ENCODE measurements at regions not wholly inside any gene's neighbourhood (a gene's known extent, or its start where the extent isn't known, plus 50 kb on each side); places are given as distances from the start of the nearest gene placed in this dataset.

GRCh38 chr10:62457598-62457997 lies 83.4 kb downstream of the ZNF365 start:
- Histone ChIP-seq H3K27ac (ENCODE audit: insufficient read length, low read depth, low read length) (no peak overlapping the region), H4K91ac (ENCODE audit: insufficient read length, low read depth, low read length) (no peak overlapping the region), H3K4me2 (ENCODE audit: insufficient read depth, insufficient read length, low read length) (no peak overlapping the region), H3T11ph (ENCODE audit: low read length) (no peak overlapping the region), H3K23ac (ENCODE audit: insufficient read length, low read depth, low read length) (no peak overlapping the region), H4K5ac (ENCODE audit: insufficient read length, low read depth, low read length) (no peak overlapping the region), H2AFZ (ENCODE audit: low read length) (no peak overlapping the region), H3K4ac (ENCODE audit: low read depth, low read length) (no peak overlapping the region), H2BK120ac (ENCODE audit: low read depth, low read length, poor library complexity, severe bottlenecking) (no peak overlapping the region), H3K79me1 (ENCODE audit: insufficient read depth, low read depth, low read length, poor library complexity, severe bottlenecking) (no peaks in the 10 kb centered on the region), H4K20me1 (ENCODE audit: control insufficient read depth, insufficient read depth, insufficient read length) (no peaks in the 10 kb centered on the region), H2BK20ac (ENCODE audit: low read depth, low read length, poor library complexity, severe bottlenecking) (no peak overlapping the region), H3K27me3 (ENCODE audit: insufficient read depth, low read length) (no peaks in the 10 kb centered on the region), H2BK12ac (ENCODE audit: insufficient read length, low read depth, low read length) (no peak overlapping the region), H3K18ac (ENCODE audit: insufficient read length, low read depth, low read length) (no peak overlapping the region), H3K79me2 (ENCODE audit: insufficient read depth, low read length) (no peaks in the 10 kb centered on the region), H4K8ac (replicated peaks; ENCODE audit: insufficient read length, low read depth, low read length) (no peak overlapping the region), H3K23me2 (ENCODE audit: insufficient read length, low read depth, low read length, poor library complexity, severe bottlenecking) (no peaks in the 10 kb centered on the region), H3K9ac (ENCODE audit: extremely low read depth, insufficient read length, low read length) (no peak overlapping the region), H2AK5ac (ENCODE audit: insufficient read length, low read length) (no peak overlapping the region), H3K4me1 (ENCODE audit: insufficient read depth, low read length) (no peaks in the 10 kb centered on the region), H2BK5ac (ENCODE audit: insufficient read length, low read length) (no peak overlapping the region), H3K14ac (ENCODE audit: insufficient read depth, low read length) (no peak overlapping the region), H3K9me3 (ENCODE audit: control insufficient read depth, low read depth, low read length) (no peaks in the 10 kb centered on the region), H3K56ac (ENCODE audit: insufficient read length, low read depth, low read length) (no peak overlapping the region), H2BK15ac (ENCODE audit: low read depth, low read length) (no peak overlapping the region)
- H3K4me1 Mint-ChIP-seq = peaks cover 0 to 4% of the 10 kb centered on the region in 2 experiments; a peak in 1 of 4 replicates
- no peaks in the 10 kb centered on the region for H3K36me3 Mint-ChIP-seq (ENCODE audit: insufficient read depth in 1 of 3, low read depth in 3 of 3)
- no peak overlapping the region for H3K27ac Mint-ChIP-seq
- DNase-seq = no peak
- no CpG with 5 or more reads among the region's 1 CpG for WGBS (ENCODE audit: extremely low coverage, insufficient read length, low lambda C conversion rate)
- H3K9me3 Mint-ChIP-seq = peaks cover 0 to 4% of the 10 kb centered on the region in 2 experiments; a peak in 2 of 5 replicates
- peaks cover 3% of the 10 kb centered on the region; the same call in 1 of the 2 replicates for H3K27me3 Mint-ChIP-seq (ENCODE audit: low read depth)
- TF ChIP-seq, protein P1, sequence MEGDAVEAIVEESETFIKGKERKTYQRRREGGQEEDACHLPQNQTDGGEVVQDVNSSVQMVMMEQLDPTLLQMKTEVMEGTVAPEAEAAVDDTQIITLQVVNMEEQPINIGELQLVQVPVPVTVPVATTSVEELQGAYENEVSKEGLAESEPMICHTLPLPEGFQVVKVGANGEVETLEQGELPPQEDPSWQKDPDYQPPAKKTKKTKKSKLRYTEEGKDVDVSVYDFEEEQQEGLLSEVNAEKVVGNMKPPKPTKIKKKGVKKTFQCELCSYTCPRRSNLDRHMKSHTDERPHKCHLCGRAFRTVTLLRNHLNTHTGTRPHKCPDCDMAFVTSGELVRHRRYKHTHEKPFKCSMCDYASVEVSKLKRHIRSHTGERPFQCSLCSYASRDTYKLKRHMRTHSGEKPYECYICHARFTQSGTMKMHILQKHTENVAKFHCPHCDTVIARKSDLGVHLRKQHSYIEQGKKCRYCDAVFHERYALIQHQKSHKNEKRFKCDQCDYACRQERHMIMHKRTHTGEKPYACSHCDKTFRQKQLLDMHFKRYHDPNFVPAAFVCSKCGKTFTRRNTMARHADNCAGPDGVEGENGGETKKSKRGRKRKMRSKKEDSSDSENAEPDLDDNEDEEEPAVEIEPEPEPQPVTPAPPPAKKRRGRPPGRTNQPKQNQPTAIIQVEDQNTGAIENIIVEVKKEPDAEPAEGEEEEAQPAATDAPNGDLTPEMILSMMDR (conservative IDR thresholded peaks at IDR 0.05) = no peak
- H3K4me3 Mint-ChIP-seq = no peak overlapping the region

Data from H9 (cell line).